GM23338 (cell line): ENCODE measurements at regions not wholly inside any gene's neighbourhood (a gene's known extent, or its start where the extent isn't known, plus 50 kb on each side); places are given as distances from the start of the nearest gene placed in this dataset.

Experiments
- CREB1 ChIP-seq: fragments of 250-450 bp; sonication (Bioruptor Pico); IDR thresholded peaks from 2 replicates; pipeline ENCODE4 v1.5.0; 2020; ENCODE audit warnings: low read depth, mild to moderate bottlenecking, moderate library complexity
- EZH2 ChIP-seq: fragments of 200-600 bp; sonication (generic); IDR thresholded peaks from one replicate; pipeline ENCODE4 v1.8.0; 2017; ENCODE audit warnings: antibody characterized with exemption, mild to moderate bottlenecking, low read depth; ENCODE audit not compliant: unreplicated experiment
- EZH2phosphoT487 ChIP-seq: fragments of 200-600 bp; sonication (generic); IDR thresholded peaks from one replicate; pipeline ENCODE4 v1.8.1; 2018; ENCODE audit warnings: antibody characterized with exemption; ENCODE audit not compliant: unreplicated experiment
- POLR2AphosphoS5 ChIP-seq: IDR thresholded peaks from 2 replicates; pipeline ENCODE4 v1.6.1; 2016; ENCODE audit warnings: antibody characterized with exemption, low read depth
- ZNF114 ChIP-seq: fragments of 250-450 bp; sonication (Bioruptor Pico); IDR thresholded peaks from 2 replicates; pipeline ENCODE4 v1.5.0; 2020; ENCODE audit warnings: mild to moderate bottlenecking, moderate library complexity
- TF ChIP-seq, protein P1 (sequence below), 2 experiments: fragments of 200-600 bp in 1 of 2; sonication (generic) in 1 of 2; conservative IDR thresholded peaks; 2 replicates each; pipeline versions ENCODE4 v1.5.1 to v1.6.1; 2016 to 2017; ENCODE audit warnings: antibody characterized with exemption in 2 of 2, low read depth in 2 of 2, mild to moderate bottlenecking in 2 of 2, moderate library complexity in 1 of 2
- TF ChIP-seq, protein P2 (sequence below): IDR thresholded peaks from 2 replicates; pipeline ENCODE4 v1.6.1; 2016; ENCODE audit warnings: antibody characterized with exemption

DNA sequence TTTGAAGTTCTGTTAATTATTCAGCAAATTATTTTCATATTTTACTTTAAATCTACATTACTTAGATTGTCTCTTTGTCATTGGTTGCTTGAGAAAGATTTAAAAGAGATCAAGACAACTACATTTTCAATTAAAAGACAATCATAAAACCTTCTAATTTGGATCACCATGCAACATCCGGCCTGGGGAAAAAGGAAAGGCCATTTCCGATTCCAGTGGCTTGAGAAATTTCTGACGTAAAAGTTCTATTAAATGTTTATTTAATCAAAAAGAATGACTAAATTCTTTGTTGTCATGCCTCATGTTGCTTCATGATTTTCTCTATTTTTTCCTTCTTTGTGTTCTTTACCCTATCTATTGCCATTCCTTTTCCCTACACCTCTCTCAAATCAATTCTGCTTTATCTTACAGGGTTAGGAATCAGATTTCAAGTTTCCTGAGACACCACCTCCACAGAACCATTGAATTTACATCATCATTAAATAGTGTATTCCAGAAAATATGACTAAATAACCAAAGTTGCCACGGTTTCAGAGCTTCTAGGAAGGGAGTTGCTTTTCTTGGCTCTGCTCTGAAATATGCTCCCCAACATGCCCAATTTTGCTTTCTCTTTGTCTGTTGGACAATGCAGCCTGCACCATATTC is 124.6 kb upstream of the ACSL4 start:
- no peak for TF ChIP-seq EZH2
- no peak for TF ChIP-seq ZNF114
- TF ChIP-seq, protein P1, sequence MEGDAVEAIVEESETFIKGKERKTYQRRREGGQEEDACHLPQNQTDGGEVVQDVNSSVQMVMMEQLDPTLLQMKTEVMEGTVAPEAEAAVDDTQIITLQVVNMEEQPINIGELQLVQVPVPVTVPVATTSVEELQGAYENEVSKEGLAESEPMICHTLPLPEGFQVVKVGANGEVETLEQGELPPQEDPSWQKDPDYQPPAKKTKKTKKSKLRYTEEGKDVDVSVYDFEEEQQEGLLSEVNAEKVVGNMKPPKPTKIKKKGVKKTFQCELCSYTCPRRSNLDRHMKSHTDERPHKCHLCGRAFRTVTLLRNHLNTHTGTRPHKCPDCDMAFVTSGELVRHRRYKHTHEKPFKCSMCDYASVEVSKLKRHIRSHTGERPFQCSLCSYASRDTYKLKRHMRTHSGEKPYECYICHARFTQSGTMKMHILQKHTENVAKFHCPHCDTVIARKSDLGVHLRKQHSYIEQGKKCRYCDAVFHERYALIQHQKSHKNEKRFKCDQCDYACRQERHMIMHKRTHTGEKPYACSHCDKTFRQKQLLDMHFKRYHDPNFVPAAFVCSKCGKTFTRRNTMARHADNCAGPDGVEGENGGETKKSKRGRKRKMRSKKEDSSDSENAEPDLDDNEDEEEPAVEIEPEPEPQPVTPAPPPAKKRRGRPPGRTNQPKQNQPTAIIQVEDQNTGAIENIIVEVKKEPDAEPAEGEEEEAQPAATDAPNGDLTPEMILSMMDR (conservative IDR thresholded peaks at IDR 0.05; ENCODE audit: low read depth in 2 of 2): no peak
- no peak for TF ChIP-seq POLR2AphosphoS5
- no peak for TF ChIP-seq EZH2phosphoT487
- TF ChIP-seq, protein P2, sequence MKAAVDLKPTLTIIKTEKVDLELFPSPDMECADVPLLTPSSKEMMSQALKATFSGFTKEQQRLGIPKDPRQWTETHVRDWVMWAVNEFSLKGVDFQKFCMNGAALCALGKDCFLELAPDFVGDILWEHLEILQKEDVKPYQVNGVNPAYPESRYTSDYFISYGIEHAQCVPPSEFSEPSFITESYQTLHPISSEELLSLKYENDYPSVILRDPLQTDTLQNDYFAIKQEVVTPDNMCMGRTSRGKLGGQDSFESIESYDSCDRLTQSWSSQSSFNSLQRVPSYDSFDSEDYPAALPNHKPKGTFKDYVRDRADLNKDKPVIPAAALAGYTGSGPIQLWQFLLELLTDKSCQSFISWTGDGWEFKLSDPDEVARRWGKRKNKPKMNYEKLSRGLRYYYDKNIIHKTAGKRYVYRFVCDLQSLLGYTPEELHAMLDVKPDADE: no peak
- TF ChIP-seq CREB1 (CRISPR knock-in tag): no peak
